ENCODE measurements at regions not wholly inside any gene's neighbourhood (a gene's known extent, or its start where the extent isn't known, plus 50 kb on each side); places are given as distances from the start of the nearest gene placed in this dataset.

DNA sequence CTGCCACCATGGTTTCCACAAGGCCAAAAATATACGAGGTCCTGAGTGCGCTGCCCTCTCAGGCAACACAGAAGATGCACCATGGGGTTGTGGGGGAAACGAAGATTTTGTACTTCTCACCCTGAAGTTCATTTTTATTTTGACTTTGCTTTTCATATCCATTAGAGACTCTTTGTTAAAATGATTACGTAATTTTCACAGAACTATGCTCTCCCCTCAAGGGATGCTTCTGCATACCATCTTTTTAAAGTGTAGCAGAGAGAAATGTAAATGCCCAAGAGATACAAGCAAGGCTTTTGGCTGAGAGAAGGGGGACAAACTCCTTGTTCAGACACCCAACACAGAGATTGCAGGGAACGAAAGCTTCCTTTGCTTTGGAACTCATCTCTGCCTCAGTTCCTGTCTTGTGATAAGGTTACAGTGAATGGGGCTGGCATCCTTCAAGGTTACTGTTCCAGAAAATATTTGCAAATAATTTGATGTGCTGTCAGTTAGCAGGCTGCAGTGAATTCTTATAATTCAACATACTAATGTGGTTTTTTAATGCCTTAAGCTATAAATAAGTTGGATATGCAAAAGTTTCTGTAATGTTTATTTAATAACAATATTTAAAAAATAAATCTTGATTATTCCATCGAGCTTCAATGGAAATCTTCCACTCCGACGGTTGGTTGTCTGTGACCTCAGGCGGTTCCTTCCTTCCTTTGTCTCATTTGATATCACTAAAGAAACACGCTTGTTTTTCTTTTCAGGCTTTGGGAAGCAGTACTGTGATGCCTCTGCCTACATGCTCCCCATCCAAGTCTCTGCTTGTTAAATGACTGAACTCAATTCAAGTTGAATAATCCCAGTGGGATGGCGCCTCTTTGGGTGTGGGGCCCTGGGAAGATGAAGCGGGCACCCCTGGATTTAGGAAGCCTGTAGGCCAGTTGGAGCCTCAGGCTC, 209.3 kb upstream of the CTBP2 start:
- intact Hi-C loops (cut with micrococcal nuclease): no loop called here
- WGBS (ENCODE audit: insufficient coverage): 81% methylated on average over 10 of the region's 12 CpGs

GRCh38 chr10:125368146-125368545, 207.8 kb upstream of the CTBP2 start:
- no peak for TF ChIP-seq CTCF (IDR thresholded peaks at IDR 0.05)
- Histone ChIP-seq H3K27me3 (ENCODE audit: control insufficient read depth, insufficient read depth, low read length) (no peaks in the 10 kb centered on the region), H3K27ac (ENCODE audit: low read length) (no peak overlapping the region), H3K9me3 (ENCODE audit: control insufficient read depth, insufficient read depth, low read length) (no peaks in the 10 kb centered on the region), H3K4me1 (ENCODE audit: control insufficient read depth, insufficient read depth, low read length) (no peaks in the 10 kb centered on the region), H3K4me3 (ENCODE audit: low read length) (no peak overlapping the region), H3K36me3 (ENCODE audit: control insufficient read depth, insufficient read depth, low read length) (no peaks in the 10 kb centered on the region)
- no peak for DNase-seq
- Mint-ChIP-seq H3K27me3 (ENCODE audit: low read depth in 2 of 2) (peaks cover 19 to 62% of the 10 kb centered on the region in 2 donors), H3K36me3 (no peaks in the 10 kb centered on the region), H3K4me1 (no peaks in the 10 kb centered on the region), H3K4me3 (no peak overlapping the region), H3K27ac (no peak overlapping the region), H3K9me3 (peaks cover 0 to 5% of the 10 kb centered on the region in 2 donors)
- WGBS (ENCODE audit: insufficient coverage): 86% methylated on average over 1 of the region's 1 CpG
- ATAC-seq: no peak
- intact Hi-C loops (cut with micrococcal nuclease): no loop called here

More for the DNA sequence above, 209.3 kb upstream of the CTBP2 start:
- DNase-seq: no peak
- no peaks in the 10 kb centered on the region for H3K4me1 Mint-ChIP-seq
- H3K4me3 Mint-ChIP-seq: no peak overlapping the region
- H3K4me1 ChIP-seq (ENCODE audit: control insufficient read depth, insufficient read depth, low read length): no peaks in the 10 kb centered on the region
- no peaks in the 10 kb centered on the region for H3K36me3 Mint-ChIP-seq
- H3K27me3 Mint-ChIP-seq (ENCODE audit: low read depth in 2 of 2): peaks cover 21 to 67% of the 10 kb centered on the region in 2 donors
- no peak overlapping the region for H3K27ac Mint-ChIP-seq
- no peaks in the 10 kb centered on the region for H3K27me3 ChIP-seq (ENCODE audit: control insufficient read depth, insufficient read depth, low read length)
- peaks cover 0 to 4% of the 10 kb centered on the region in 2 donors for H3K9me3 Mint-ChIP-seq
- H3K36me3 ChIP-seq (ENCODE audit: control insufficient read depth, insufficient read depth, low read length): no peaks in the 10 kb centered on the region
- H3K9me3 ChIP-seq (ENCODE audit: control insufficient read depth, insufficient read depth, low read length): no peaks in the 10 kb centered on the region
- no peak overlapping the region for H3K4me3 ChIP-seq (ENCODE audit: low read length)
- H3K27ac ChIP-seq (ENCODE audit: low read length): no peak overlapping the region
- no peak for TF ChIP-seq CTCF (IDR thresholded peaks at IDR 0.05)
- ATAC-seq: no peak

- no peak for DNase-seq
- Mint-ChIP-seq H3K4me3 (no peak overlapping the region), H3K36me3 (no peaks in the 10 kb centered on the region), H3K27me3 (ENCODE audit: low read depth in 2 of 2) (peaks cover 31 to 66% of the 10 kb centered on the region in 2 donors), H3K27ac (no peak overlapping the region), H3K9me3 (peaks cover 0 to 5% of the 10 kb centered on the region in 2 donors), H3K4me1 (no peaks in the 10 kb centered on the region)
- no peaks in the 10 kb centered on the region for H3K4me1 ChIP-seq (ENCODE audit: control insufficient read depth, insufficient read depth, low read length)
- H3K9me3 ChIP-seq (ENCODE audit: control insufficient read depth, insufficient read depth, low read length): no peaks in the 10 kb centered on the region
- no peaks in the 10 kb centered on the region for H3K27me3 ChIP-seq (ENCODE audit: control insufficient read depth, insufficient read depth, low read length)
- H3K27ac ChIP-seq (ENCODE audit: low read length): no peak overlapping the region
- H3K36me3 ChIP-seq (ENCODE audit: control insufficient read depth, insufficient read depth, low read length): no peaks in the 10 kb centered on the region
- intact Hi-C loops (cut with micrococcal nuclease): no loop called here
- no peak overlapping the region for H3K4me3 ChIP-seq (ENCODE audit: low read length)
- no peak for TF ChIP-seq CTCF (IDR thresholded peaks at IDR 0.05)
- no peak for ATAC-seq
Observed at GRCh38 chr10:125363791-125364190, 203.4 kb upstream of the CTBP2 start.
